ENCODE measurements at regions not wholly inside any gene's neighbourhood (a gene's known extent, or its start where the extent isn't known, plus 50 kb on each side); places are given as distances from the start of the nearest gene placed in this dataset.

DNA sequence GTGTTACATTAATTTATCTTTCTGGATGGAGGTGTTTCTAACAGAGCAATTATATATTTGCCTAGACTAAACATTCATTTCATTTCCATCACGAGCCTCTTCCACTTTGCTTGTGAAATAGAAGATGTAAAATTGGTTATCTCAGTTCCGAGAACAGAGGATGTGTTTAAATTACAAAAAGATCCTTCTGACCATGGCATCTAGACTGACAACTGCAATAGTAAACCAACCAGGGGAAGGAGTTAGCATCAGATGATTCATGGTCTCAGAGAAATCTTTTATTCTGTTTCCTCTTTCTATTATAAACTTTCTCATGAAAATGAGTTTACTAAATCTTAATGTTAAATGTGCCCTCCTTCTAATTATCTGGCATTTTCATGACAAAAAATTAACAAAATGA lies 149.8 kb upstream of the WDR11 start:
- TF ChIP-seq EZH2phosphoT487 (IDR thresholded peaks at IDR 0.05; ENCODE audit: borderline replicate concordance, low read depth, low read length) = no peak
- TF ChIP-seq, protein P1, sequence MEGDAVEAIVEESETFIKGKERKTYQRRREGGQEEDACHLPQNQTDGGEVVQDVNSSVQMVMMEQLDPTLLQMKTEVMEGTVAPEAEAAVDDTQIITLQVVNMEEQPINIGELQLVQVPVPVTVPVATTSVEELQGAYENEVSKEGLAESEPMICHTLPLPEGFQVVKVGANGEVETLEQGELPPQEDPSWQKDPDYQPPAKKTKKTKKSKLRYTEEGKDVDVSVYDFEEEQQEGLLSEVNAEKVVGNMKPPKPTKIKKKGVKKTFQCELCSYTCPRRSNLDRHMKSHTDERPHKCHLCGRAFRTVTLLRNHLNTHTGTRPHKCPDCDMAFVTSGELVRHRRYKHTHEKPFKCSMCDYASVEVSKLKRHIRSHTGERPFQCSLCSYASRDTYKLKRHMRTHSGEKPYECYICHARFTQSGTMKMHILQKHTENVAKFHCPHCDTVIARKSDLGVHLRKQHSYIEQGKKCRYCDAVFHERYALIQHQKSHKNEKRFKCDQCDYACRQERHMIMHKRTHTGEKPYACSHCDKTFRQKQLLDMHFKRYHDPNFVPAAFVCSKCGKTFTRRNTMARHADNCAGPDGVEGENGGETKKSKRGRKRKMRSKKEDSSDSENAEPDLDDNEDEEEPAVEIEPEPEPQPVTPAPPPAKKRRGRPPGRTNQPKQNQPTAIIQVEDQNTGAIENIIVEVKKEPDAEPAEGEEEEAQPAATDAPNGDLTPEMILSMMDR (conservative IDR thresholded peaks at IDR 0.05; ENCODE audit: low read length) = no peak

Data from OCI-LY7 (cell line).